Spleen (tissue), 11 donors: ENCODE measurements at regions not wholly inside any gene's neighbourhood (a gene's known extent, or its start where the extent isn't known, plus 50 kb on each side); places are given as distances from the start of the nearest gene placed in this dataset.
A peak's percentile ranks its signal among the peaks of the same experiment; 100 is the strongest.

Experiments used
- DNase-seq: peaks from one replicate; pipeline ENCODE4 v3.0.0-alpha.2; 2020
- H3K27ac ChIP-seq, 8 donors: fragments of 200-600 bp; sonication (generic) in 7 of 8; 1 replicate in 4 of 8; 2 replicates in 4 of 8; pipeline versions ENCODE4 v1.5.0 to v1.8.0; 2016 to 2021; ENCODE audit warnings: inconsistent platforms in 4 of 8, mild to moderate bottlenecking in 4 of 8, moderate library complexity in 1 of 8
- H3K27me3 ChIP-seq, 7 donors: fragments of 200-600 bp; sonication (generic) in 6 of 7; replicated peaks in 1 of 7; 1 replicate in 4 of 7; 2 replicates in 3 of 7; pipeline versions ENCODE4 v1.5.0 to v1.8.0; 2016 to 2021; ENCODE audit warnings: inconsistent platforms in 3 of 7, mild to moderate bottlenecking in 1 of 7
- H3K36me3 ChIP-seq, 6 donors: fragments of 200-600 bp; sonication (generic) in 5 of 6; 1 replicate in 4 of 6; 2 replicates in 2 of 6; pipeline versions ENCODE4 v1.5.0 to v1.8.0; 2016 to 2021; ENCODE audit warnings: inconsistent platforms in 2 of 6
- H3K4me1 ChIP-seq, 6 donors: fragments of 200-600 bp; sonication (generic) in 5 of 6; 1 replicate in 3 of 6; 2 replicates in 3 of 6; pipeline versions ENCODE4 v1.5.0 to v1.8.0; 2016 to 2021; ENCODE audit warnings: inconsistent platforms in 3 of 6
- H3K4me3 ChIP-seq, 8 donors: fragments of 200-600 bp; sonication (generic) in 7 of 8; 1 replicate in 4 of 8; 2 replicates in 4 of 8; pipeline versions ENCODE4 v1.5.0 to v1.8.0; 2016 to 2021; ENCODE audit warnings: inconsistent platforms in 4 of 8, mild to moderate bottlenecking in 4 of 8, moderate library complexity in 2 of 8
- H3K9me3 ChIP-seq, 8 donors: fragments of 200-600 bp; sonication (generic) in 7 of 8; 1 replicate in 4 of 8; 2 replicates in 4 of 8; pipeline versions ENCODE4 v1.5.0 to v1.8.0; 2016 to 2021; ENCODE audit warnings: inconsistent platforms in 4 of 8
- POLR2A ChIP-seq, 3 donors: fragments of 450-650 bp; IDR thresholded peaks; one replicate each; pipeline ENCODE4 v1.5.1; 2017; ENCODE audit warnings: antibody characterized with exemption in 3 of 3, mild to moderate bottlenecking in 1 of 3
- POLR2AphosphoS5 ChIP-seq, 3 donors: sonication (generic); formaldehyde crosslinking; IDR thresholded peaks; one replicate each; pipeline ENCODE4 v1.5.1; 2017; ENCODE audit warnings: antibody characterized with exemption in 3 of 3
- WGBS, 5 donors: extraction: QIAGEN DNeasy Blood & Tissue Kit in 3 of 5; methylation state at CpG; one replicate each; pipeline versions ENCODE4 v1.1.5 to v1.1.7; 2013 to 2018; 5-methylcytosine and 5-hydroxymethylcytosine counted together
- intact Hi-C: fragments of 100-400 bp; cut with DNase I; formaldehyde crosslinking; loops from one replicate; pipeline ENCODE4 v1.15.0; 2023; ENCODE audit warnings: low total_unique reads
- TF ChIP-seq, protein P1 (sequence below), 11 experiments: fragments of 200-600 bp in 7 of 11; fragments of 450-650 bp in 4 of 11; sonication (generic) in 4 of 11; IDR thresholded peaks in 8 of 11; conservative IDR thresholded peaks in 3 of 11; 1 replicate in 7 of 11; 2 replicates in 4 of 11; pipeline versions ENCODE4 v1.4.0 to v1.8.0; 2016 to 2021; ENCODE audit warnings: antibody characterized with exemption in 11 of 11, inconsistent platforms in 4 of 11, mild to moderate bottlenecking in 1 of 11
- donor health status: healthy with polysubstance abuse.
- donor health status: DM: no; HTN: no; CAD: no; lungs with moderate emphysema.
- donor health status: DM: no; HTN: no; CAD: no.
- donor health status: Bipolar disorder and iron deficiency.
- donor health status: healthy.
- donor health status: DM: no; HTN: no; CAD: no.
- donor health status: DM: yes; HTN: yes; CAD: no.

DNA sequence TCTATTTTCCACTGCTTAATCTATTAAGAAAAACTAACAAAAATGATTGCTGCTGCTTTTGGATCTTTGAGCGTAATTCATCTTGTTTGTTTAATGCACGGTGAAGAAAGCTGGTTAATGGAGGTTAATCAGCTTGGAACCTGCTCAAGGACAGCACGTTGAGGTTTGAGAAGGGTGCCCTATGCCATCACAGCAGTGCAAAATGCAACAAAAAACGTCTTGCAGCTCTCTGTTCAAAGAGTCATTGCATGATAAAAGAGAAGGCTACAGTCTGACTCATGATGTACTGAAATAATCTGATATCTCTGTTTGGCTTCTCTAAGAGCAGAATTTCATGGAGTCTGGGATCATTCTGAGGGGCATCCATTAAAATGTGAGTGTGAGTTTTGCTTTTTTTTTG is 80.6 kb upstream of the PREP start:
- DNase-seq, result no peak
- Histone ChIP-seq H3K9me3 (no peaks in the 10 kb centered on the region), H3K36me3 (no peaks in the 10 kb centered on the region), H3K4me3 (no peak overlapping the region), H3K27ac (peak overlapping the region in 4 of 8 donors; percentile 16 to 77 (median 64)), H3K4me1 (peaks cover under 1 to 40% (median 14%) of the 10 kb centered on the region in 6 donors), H3K27me3 (no peaks in the 10 kb centered on the region)
- WGBS, 5 donors, result 60 to 70% (median 64%) methylated on average over 4 of the region's 4 CpGs
- intact Hi-C loops, result loop anchor here (10.0 kb wide), 2 partner anchors 741 to 811 kb away; no protein-coding TSS in a partner anchor
- TF ChIP-seq, protein P1, sequence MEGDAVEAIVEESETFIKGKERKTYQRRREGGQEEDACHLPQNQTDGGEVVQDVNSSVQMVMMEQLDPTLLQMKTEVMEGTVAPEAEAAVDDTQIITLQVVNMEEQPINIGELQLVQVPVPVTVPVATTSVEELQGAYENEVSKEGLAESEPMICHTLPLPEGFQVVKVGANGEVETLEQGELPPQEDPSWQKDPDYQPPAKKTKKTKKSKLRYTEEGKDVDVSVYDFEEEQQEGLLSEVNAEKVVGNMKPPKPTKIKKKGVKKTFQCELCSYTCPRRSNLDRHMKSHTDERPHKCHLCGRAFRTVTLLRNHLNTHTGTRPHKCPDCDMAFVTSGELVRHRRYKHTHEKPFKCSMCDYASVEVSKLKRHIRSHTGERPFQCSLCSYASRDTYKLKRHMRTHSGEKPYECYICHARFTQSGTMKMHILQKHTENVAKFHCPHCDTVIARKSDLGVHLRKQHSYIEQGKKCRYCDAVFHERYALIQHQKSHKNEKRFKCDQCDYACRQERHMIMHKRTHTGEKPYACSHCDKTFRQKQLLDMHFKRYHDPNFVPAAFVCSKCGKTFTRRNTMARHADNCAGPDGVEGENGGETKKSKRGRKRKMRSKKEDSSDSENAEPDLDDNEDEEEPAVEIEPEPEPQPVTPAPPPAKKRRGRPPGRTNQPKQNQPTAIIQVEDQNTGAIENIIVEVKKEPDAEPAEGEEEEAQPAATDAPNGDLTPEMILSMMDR (IDR thresholded peaks at IDR 0.05 in 8 of 11, conservative IDR thresholded peaks at IDR 0.05 in 3 of 11), result no peak
- TF ChIP-seq POLR2A (IDR thresholded peaks at IDR 0.05) (no peak), POLR2AphosphoS5 (IDR thresholded peaks at IDR 0.05) (no peak)

DNA sequence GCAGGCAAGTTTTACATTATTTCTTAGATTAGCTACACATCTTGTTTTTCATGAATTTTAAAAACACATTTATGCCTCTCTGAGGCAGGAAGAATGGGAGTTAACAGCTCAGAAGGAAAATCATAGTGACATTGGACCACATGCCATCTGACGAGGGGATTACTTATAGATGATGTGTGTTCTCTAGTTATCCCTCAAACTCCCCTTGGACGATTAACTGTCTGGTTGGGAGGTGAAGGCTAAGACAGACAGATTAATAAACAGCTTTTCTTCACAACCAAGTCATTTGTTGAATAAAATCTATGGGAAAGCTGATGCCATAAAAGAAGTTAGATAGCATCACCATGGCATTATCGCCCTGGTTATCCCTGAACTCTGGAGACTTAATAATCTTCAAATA is 80.0 kb upstream of the PREP start:
- H3K27ac ChIP-seq, result peak overlapping the region in 6 of 8 donors; percentile 16 to 77 (median 49)
- peaks cover 0 to 34% (median 11%) of the 10 kb centered on the region in 6 donors for H3K4me1 ChIP-seq
- H3K36me3 ChIP-seq, result no peaks in the 10 kb centered on the region
- TF ChIP-seq POLR2AphosphoS5 (IDR thresholded peaks at IDR 0.05), result no peak
- TF ChIP-seq, protein P1 (IDR thresholded peaks at IDR 0.05 in 8 of 11, conservative IDR thresholded peaks at IDR 0.05 in 3 of 11), result no peak
- TF ChIP-seq POLR2A (IDR thresholded peaks at IDR 0.05), result no peak
- intact Hi-C loops, result loop anchor here (10.0 kb wide), 2 partner anchors 742 to 812 kb away; no protein-coding TSS in a partner anchor
- 75 to 91% (median 79%) methylated on average over 3 of the region's 3 CpGs for WGBS, 5 donors
- H3K9me3 ChIP-seq, result no peaks in the 10 kb centered on the region
- DNase-seq, result no peak
- H3K27me3 ChIP-seq, result no peaks in the 10 kb centered on the region
- no peak overlapping the region for H3K4me3 ChIP-seq

DNA sequence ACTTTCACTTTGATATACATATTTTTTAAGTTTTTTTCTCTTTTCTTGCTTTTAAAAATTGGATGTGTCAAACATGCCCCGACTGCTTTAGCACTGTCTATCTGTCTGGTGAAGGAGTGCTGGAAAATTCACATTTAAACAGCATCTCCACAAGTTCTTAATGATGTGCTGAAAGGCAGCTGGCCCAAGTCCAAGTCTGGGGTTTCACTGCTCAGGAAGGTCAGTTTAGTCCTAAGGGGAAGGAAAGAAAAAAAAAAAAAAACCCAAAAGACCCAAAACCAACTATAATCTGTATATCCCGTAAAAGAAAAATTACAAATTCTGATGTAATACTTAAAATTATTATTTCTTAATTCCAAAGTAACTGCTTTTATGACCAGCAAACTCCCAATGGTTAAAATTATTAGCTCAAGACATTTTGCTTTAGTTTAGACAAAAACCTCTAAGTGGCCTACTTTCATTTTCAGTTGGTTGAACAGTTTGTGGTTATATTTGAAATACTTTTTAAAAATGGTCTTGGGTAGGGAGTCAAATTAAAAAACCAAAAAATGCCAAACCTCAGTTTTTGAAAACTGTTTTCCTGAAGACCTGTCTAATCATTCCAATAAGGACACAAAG is 79.5 kb upstream of the PREP start:
- Histone ChIP-seq H3K9me3 (peaks cover 0 to 3% (median 0%) of the 10 kb centered on the region in 8 donors), H3K36me3 (no peaks in the 10 kb centered on the region), H3K4me1 (peaks cover 0 to 34% (median 11%) of the 10 kb centered on the region in 6 donors), H3K27me3 (no peaks in the 10 kb centered on the region), H3K27ac (peak overlapping the region in 6 of 8 donors; percentile 16 to 77 (median 49)), H3K4me3 (no peak overlapping the region)
- TF ChIP-seq POLR2A (IDR thresholded peaks at IDR 0.05) (no peak), POLR2AphosphoS5 (IDR thresholded peaks at IDR 0.05) (no peak)
- TF ChIP-seq, protein P1 (IDR thresholded peaks at IDR 0.05 in 8 of 11, conservative IDR thresholded peaks at IDR 0.05 in 3 of 11), result no peak
- no peak for DNase-seq
- intact Hi-C loops, result loop anchor here (10.0 kb wide), 2 partner anchors 742 to 812 kb away; no protein-coding TSS in a partner anchor
- 11 to 29% (median 21%) methylated on average over 2 of the region's 2 CpGs for WGBS, 5 donors

DNA sequence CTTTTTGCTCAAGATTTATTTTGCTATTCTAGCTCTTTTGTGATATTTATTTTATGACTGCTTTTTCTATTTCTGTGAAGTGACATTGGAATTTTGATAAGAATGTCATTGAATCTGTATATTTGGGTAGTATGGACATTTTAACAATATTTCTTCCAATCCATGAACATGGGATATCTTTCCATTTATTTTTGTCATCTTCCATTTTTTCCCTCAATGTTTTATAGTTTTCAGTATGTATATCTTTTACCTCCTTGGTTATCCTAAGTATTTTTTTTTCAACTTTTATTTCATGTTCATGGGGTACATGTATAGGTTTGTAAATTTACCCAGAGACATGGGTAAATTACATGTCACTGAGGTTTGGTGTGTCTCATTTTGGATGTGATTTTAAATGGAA is 74.1 kb upstream of the PREP start:
- Histone ChIP-seq H3K4me1 (peaks cover 0 to 6% (median under 1%) of the 10 kb centered on the region in 6 donors), H3K36me3 (no peaks in the 10 kb centered on the region), H3K27me3 (no peaks in the 10 kb centered on the region), H3K4me3 (no peak overlapping the region), H3K27ac (no peak overlapping the region), H3K9me3 (peaks cover 0 to 14% (median 5%) of the 10 kb centered on the region in 8 donors)
- no peak for DNase-seq
- intact Hi-C loops, result no loop called here
- TF ChIP-seq, protein P1 (IDR thresholded peaks at IDR 0.05 in 8 of 11, conservative IDR thresholded peaks at IDR 0.05 in 3 of 11), result no peak
- TF ChIP-seq POLR2A (IDR thresholded peaks at IDR 0.05) (no peak), POLR2AphosphoS5 (IDR thresholded peaks at IDR 0.05) (no peak)
